ENCODE measurements at regions not wholly inside any gene's neighbourhood (a gene's known extent, or its start where the extent isn't known, plus 50 kb on each side); places are given as distances from the start of the nearest gene placed in this dataset.

GRCh38 chr2:114068438-114068837, 178.5 kb downstream of the ACTR3 start (continued):
- no peak for TF ChIP-seq ZBTB10 (CRISPR knock-in tag; IDR thresholded peaks at IDR 0.05; ENCODE audit: borderline replicate concordance)
- no peak for TF ChIP-seq ZNF317 (CRISPR knock-in tag; IDR thresholded peaks at IDR 0.05)
- TF ChIP-seq SP4 (CRISPR knock-in tag; IDR thresholded peaks at IDR 0.05) = no peak
- TF ChIP-seq POGK (CRISPR knock-in tag; conservative IDR thresholded peaks at IDR 0.05) = no peak
- TF ChIP-seq AKNA (CRISPR knock-in tag; IDR thresholded peaks at IDR 0.05; ENCODE audit: borderline replicate concordance) = no peak
- no peak for TF ChIP-seq NFIB (CRISPR knock-in tag; IDR thresholded peaks at IDR 0.05; ENCODE audit: borderline replicate concordance)
- TF ChIP-seq ATF2 (CRISPR knock-in tag; IDR thresholded peaks at IDR 0.05) = no peak
- no peak for TF ChIP-seq HNF4A (CRISPR knock-in tag; IDR thresholded peaks at IDR 0.05)
- no peak for TF ChIP-seq HNRNPLL (IDR thresholded peaks at IDR 0.05; ENCODE audit: low read depth, low read length, poor library complexity, severe bottlenecking)
- TF ChIP-seq ZNF75D (CRISPR knock-in tag; IDR thresholded peaks at IDR 0.05; ENCODE audit: borderline replicate concordance) = no peak
- TF ChIP-seq TEAD2 (CRISPR knock-in tag; IDR thresholded peaks at IDR 0.05) = no peak
- TF ChIP-seq, protein P1, sequence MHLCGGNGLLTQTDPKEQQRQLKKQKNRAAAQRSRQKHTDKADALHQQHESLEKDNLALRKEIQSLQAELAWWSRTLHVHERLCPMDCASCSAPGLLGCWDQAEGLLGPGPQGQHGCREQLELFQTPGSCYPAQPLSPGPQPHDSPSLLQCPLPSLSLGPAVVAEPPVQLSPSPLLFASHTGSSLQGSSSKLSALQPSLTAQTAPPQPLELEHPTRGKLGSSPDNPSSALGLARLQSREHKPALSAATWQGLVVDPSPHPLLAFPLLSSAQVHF (CRISPR knock-in tag; IDR thresholded peaks at IDR 0.05) = no peak
- TF ChIP-seq ZNF331 (CRISPR knock-in tag; IDR thresholded peaks at IDR 0.05) = no peak
- no peak for TF ChIP-seq PHF8 (CRISPR knock-in tag; IDR thresholded peaks at IDR 0.05)
- TF ChIP-seq WIZ (CRISPR knock-in tag; IDR thresholded peaks at IDR 0.05) = peak; percentile 85
- no peak for TF ChIP-seq ZNF879 (CRISPR knock-in tag; IDR thresholded peaks at IDR 0.05)
